HCT116 (cell line): ENCODE measurements at regions not wholly inside any gene's neighbourhood (a gene's known extent, or its start where the extent isn't known, plus 50 kb on each side); places are given as distances from the start of the nearest gene placed in this dataset.

Experiments used
- ATAC-seq: fragments of 200-7000 bp; cut with Tn5 transposase; 2 replicates; pipeline ENCODE4 v1.9.1; 2020; ENCODE audit warnings: mild to moderate bottlenecking, moderate library complexity
- BruUV-seq: library from RNA; stranded (reverse); fragments of 400-500 nt; replicated peaks from 2 replicates; lab custom pipeline; 2021; lab: Mats Ljungman, UMichigan
- CTCF ChIA-PET: fragments of 300-600 bp; sonication (Branson Sonifier 250); formaldehyde crosslinking; loops from one replicate; lab custom pipeline; 2021; ENCODE audit warnings: antibody characterized with exemption; lab: Charles Lee
- POLR2A ChIA-PET: fragments of 300-600, 350-600 bp; sonication (Branson Sonifier 250); formaldehyde crosslinking; loops from one replicate; lab custom pipeline; 2021; ENCODE audit warnings: antibody characterized with exemption; lab: Charles Lee
- RAD21 ChIA-PET, 2 experiments: fragments of 300-600 bp; sonication (Branson Sonifier 250); formaldehyde crosslinking; loops; one replicate each; lab custom pipeline; 2023; ENCODE audit warnings: low total read pairs in 2 of 2; ENCODE audit not compliant: uncharacterized antibody in 2 of 2, unreplicated experiment in 2 of 2, low non-redundant PET in 1 of 2; lab: Charles Lee
- DNase-seq: peaks from one replicate; pipeline ENCODE4 v3.0.0-alpha.2; 2010; ENCODE audit warnings: low read depth, low spot score
- H2AFZ ChIP-seq: fragments of 200-600 bp; shearing (Covaris generic), sonication (generic); 2 replicates; pipeline ENCODE4 v1.6.1; 2017; ENCODE audit warnings: low read depth, mixed run types, mixed read lengths, antibody characterized with exemption, low read length; ENCODE audit not compliant: poor library complexity, severe bottlenecking
- H3K27ac ChIP-seq: 2 replicates; pipeline ENCODE4 v1.5.1; 2012; ENCODE audit warnings: low read depth, low read length
- H3K27me3 ChIP-seq: fragments of 200-600 bp; sonication (generic); 2 replicates; pipeline ENCODE4 v1.6.1; 2016; ENCODE audit warnings: mixed run types, low read length, mixed read lengths; ENCODE audit not compliant: insufficient read depth
- H3K36me3 ChIP-seq, 2 experiments: fragments of 200-500 bp in 1 of 2; fragments of 200-600 bp in 1 of 2; sonication (Bioruptor generic) in 1 of 2; sonication (generic) in 1 of 2; 2 replicates each; pipeline versions ENCODE4 v1.5.1 to v1.6.1; 2014 to 2016; ENCODE audit warnings: low read length in 2 of 2, inconsistent platforms in 1 of 2, mixed read lengths in 1 of 2, mixed run types in 1 of 2; ENCODE audit not compliant: insufficient read depth in 2 of 2, control insufficient read depth in 1 of 2
- H3K4me1 ChIP-seq, 2 experiments: fragments of 200-600 bp in 1 of 2; sonication (generic) in 1 of 2; 2 replicates each; pipeline versions ENCODE4 v1.5.1 to v1.6.1; 2012 to 2017; ENCODE audit warnings: low read length in 2 of 2, inconsistent platforms in 1 of 2, mild to moderate bottlenecking in 1 of 2, mixed read lengths in 1 of 2, mixed run types in 1 of 2, moderate library complexity in 1 of 2; ENCODE audit not compliant: insufficient read depth in 2 of 2, control insufficient read depth in 1 of 2
- H3K4me2 ChIP-seq: fragments of 200-600 bp; sonication (generic); 2 replicates; pipeline ENCODE4 v1.6.1; 2017; ENCODE audit warnings: mixed run types, low read length, mixed read lengths
- H3K4me3 ChIP-seq, 2 experiments: fragments of 200-600 bp in 1 of 2; sonication (generic) in 1 of 2; replicated peaks in 1 of 2; 2 replicates each; pipeline ENCODE4 v1.5.1; 2011 to 2016; ENCODE audit warnings: low read length in 2 of 2, control low read depth in 1 of 2, low read depth in 1 of 2, mild to moderate bottlenecking in 1 of 2, mixed read lengths in 1 of 2, mixed run types in 1 of 2
- H3K79me2 ChIP-seq: fragments of 200-600 bp; sonication (generic); 2 replicates; pipeline ENCODE4 v1.6.1; 2017; ENCODE audit warnings: mild to moderate bottlenecking, mixed run types, low read length, moderate library complexity, mixed read lengths; ENCODE audit not compliant: insufficient read depth
- H3K9ac ChIP-seq: fragments of 200-600 bp; sonication (generic); 2 replicates; pipeline ENCODE4 v1.6.1; 2016; ENCODE audit warnings: low read length, mixed read lengths
- H3K9me2 ChIP-seq: fragments of 200-600 bp; sonication (generic), shearing (Covaris generic); 2 replicates; pipeline ENCODE4 v1.6.1; 2017; ENCODE audit warnings: mixed run types, mild to moderate bottlenecking, moderate library complexity; ENCODE audit not compliant: insufficient read depth
- H3K9me3 ChIP-seq, 2 experiments: fragments of 200-500 bp in 1 of 2; fragments of 200-600 bp in 1 of 2; sonication (Bioruptor generic) in 1 of 2; sonication (generic) in 1 of 2; 2 replicates each; pipeline ENCODE4 v1.6.1; 2014 to 2017; ENCODE audit warnings: low read length in 2 of 2, mixed read lengths in 2 of 2, inconsistent platforms in 1 of 2, low read depth in 1 of 2, mild to moderate bottlenecking in 1 of 2, mixed run types in 1 of 2, moderate library complexity in 1 of 2; ENCODE audit not compliant: control insufficient read depth in 1 of 2, insufficient read depth in 1 of 2
- H4K20me1 ChIP-seq: fragments of 200-600 bp; sonication (generic), shearing (Covaris generic); 2 replicates; pipeline ENCODE4 v1.6.1; 2017; ENCODE audit warnings: mixed run types, mild to moderate bottlenecking, moderate library complexity; ENCODE audit not compliant: insufficient read depth
- EZH2 ChIP-seq: fragments of 200-600 bp; sonication (generic); IDR thresholded peaks from 2 replicates; pipeline ENCODE4 v1.6.1; 2017; ENCODE audit warnings: antibody characterized with exemption, mixed run types
- EZH2phosphoT487 ChIP-seq: fragments of 200-600 bp; IDR thresholded peaks from 2 replicates; pipeline ENCODE4 v1.6.1; 2018; ENCODE audit warnings: antibody characterized with exemption, borderline replicate concordance
- FOSL1 ChIP-seq: IDR thresholded peaks from 2 replicates; pipeline ENCODE4 v1.6.1; 2012; ENCODE audit warnings: low read depth
- TCF7L2 ChIP-seq: IDR thresholded peaks from 2 replicates; pipeline ENCODE4 v1.7.0; 2011; ENCODE audit warnings: borderline replicate concordance, inconsistent platforms; ENCODE audit not compliant: insufficient read depth, insufficient read length; ENCODE audit errors: extremely low read depth
- YY1 ChIP-seq: IDR thresholded peaks from 2 replicates; pipeline ENCODE4 v1.6.1; 2011; ENCODE audit warnings: low read length, low read depth, moderate library complexity, mild to moderate bottlenecking; ENCODE audit not compliant: insufficient replicate concordance; ENCODE audit errors: extremely low read depth
- ZFX ChIP-seq: fragments of 450-650 bp; IDR thresholded peaks from 2 replicates; pipeline ENCODE4 v1.6.1; 2017
- ZNF274 ChIP-seq: fragments of 200-500 bp; sonication (Bioruptor generic); IDR thresholded peaks from 2 replicates; pipeline ENCODE4 v1.6.1; 2014; ENCODE audit warnings: mild to moderate bottlenecking, low read depth, low read length, inconsistent platforms
- intact Hi-C: fragments of 100-400 bp; cut with micrococcal nuclease; formaldehyde crosslinking; loops from 2 replicates; pipeline ENCODE4 v1.10.0; 2022
- TF ChIP-seq, protein P1 (sequence below): IDR thresholded peaks from 2 replicates; pipeline ENCODE4 v1.6.1; 2012
- TF ChIP-seq, protein P2 (sequence below), 3 experiments: fragments of 200-600 bp in 1 of 3; sonication (generic) in 1 of 3; IDR thresholded peaks in 2 of 3; conservative IDR thresholded peaks in 1 of 3; 2 replicates each; pipeline ENCODE4 v1.5.1; 2012 to 2017; ENCODE audit warnings: low read depth in 2 of 3, low read length in 2 of 3, antibody characterized with exemption in 1 of 3, borderline replicate concordance in 1 of 3, control low read depth in 1 of 3, mild to moderate bottlenecking in 1 of 3, mixed read lengths in 1 of 3, mixed run types in 1 of 3, moderate library complexity in 1 of 3; ENCODE audit not compliant: insufficient read depth in 1 of 3
- TF ChIP-seq, protein P3 (sequence below): IDR thresholded peaks from 2 replicates; pipeline ENCODE4 v1.6.1; 2011; ENCODE audit warnings: mild to moderate bottlenecking, low read length, moderate library complexity; ENCODE audit not compliant: insufficient replicate concordance; ENCODE audit errors: extremely low read depth

DNA sequence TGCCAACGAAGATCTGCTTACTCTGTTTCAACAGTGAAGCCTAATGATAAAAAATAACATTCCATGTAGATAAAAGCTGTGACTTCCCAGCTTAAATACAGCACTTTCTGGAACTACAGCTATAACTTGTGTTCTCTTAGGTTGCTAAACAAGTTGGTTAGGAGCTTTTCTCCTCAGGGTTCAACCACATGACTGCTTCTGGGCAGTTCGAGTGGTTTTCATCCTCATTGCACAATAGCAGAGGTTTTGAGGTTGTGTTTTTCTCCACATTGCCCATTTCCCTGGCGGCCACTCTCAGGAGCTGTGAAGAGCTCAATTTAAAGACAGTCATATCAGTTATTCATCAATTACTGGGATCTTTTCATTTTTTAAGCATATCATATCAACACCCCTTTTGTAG lies 102.2 kb upstream of the CYP1B1 start:
- ATAC-seq, result no peak
- H2AFZ ChIP-seq, result no peak overlapping the region
- no peaks in the 10 kb centered on the region for H3K79me2 ChIP-seq
- ChIA-PET POLR2A (no interaction called here), CTCF (no interaction called here), RAD21 (no interaction called here)
- no peaks in the 10 kb centered on the region for H3K9me2 ChIP-seq
- H3K4me1 ChIP-seq, result peaks cover 0 to 7% of the 10 kb centered on the region in 2 experiments; a peak in 1 of 4 replicates
- no peak overlapping the region for H3K27ac ChIP-seq
- intact Hi-C loops, result no loop called here
- no peak overlapping the region for H3K4me2 ChIP-seq
- no peak overlapping the region for H3K4me3 ChIP-seq
- H3K36me3 ChIP-seq, result no peaks in the 10 kb centered on the region
- BruUV-seq, result no TSS peak
- DNase-seq, result no peak
- H3K9ac ChIP-seq, result no peak overlapping the region
- H4K20me1 ChIP-seq, result no peaks in the 10 kb centered on the region
- TF ChIP-seq FOSL1 (no peak), EZH2 (no peak)
- no peaks in the 10 kb centered on the region for H3K9me3 ChIP-seq
- no peaks in the 10 kb centered on the region for H3K27me3 ChIP-seq

DNA sequence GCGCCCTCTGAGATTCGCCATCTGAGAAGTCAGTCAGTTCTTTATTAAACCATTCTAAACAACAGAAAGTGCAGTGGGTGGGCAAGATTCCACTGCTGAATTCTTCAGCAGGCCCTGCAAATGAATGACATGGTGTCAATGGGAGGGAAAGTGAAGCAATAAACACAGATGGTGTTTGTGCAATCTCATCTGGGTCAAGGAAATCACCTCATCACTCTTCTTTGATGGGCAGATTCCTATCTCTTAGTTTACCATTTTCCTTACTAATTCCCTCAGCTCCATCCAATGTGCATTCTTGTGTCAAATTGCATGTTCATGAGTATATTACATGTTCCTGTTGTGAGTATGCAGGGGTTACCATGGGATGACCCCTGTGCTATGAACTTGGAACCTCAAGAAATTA lies 100.7 kb upstream of the CYP1B1 start:
- TF ChIP-seq YY1 (no peak), ZFX (no peak), EZH2phosphoT487 (no peak), TCF7L2 (no peak), ZNF274 (no peak)
- TF ChIP-seq, protein P1, sequence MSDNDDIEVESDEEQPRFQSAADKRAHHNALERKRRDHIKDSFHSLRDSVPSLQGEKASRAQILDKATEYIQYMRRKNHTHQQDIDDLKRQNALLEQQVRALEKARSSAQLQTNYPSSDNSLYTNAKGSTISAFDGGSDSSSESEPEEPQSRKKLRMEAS, result no peak
- TF ChIP-seq, protein P2, sequence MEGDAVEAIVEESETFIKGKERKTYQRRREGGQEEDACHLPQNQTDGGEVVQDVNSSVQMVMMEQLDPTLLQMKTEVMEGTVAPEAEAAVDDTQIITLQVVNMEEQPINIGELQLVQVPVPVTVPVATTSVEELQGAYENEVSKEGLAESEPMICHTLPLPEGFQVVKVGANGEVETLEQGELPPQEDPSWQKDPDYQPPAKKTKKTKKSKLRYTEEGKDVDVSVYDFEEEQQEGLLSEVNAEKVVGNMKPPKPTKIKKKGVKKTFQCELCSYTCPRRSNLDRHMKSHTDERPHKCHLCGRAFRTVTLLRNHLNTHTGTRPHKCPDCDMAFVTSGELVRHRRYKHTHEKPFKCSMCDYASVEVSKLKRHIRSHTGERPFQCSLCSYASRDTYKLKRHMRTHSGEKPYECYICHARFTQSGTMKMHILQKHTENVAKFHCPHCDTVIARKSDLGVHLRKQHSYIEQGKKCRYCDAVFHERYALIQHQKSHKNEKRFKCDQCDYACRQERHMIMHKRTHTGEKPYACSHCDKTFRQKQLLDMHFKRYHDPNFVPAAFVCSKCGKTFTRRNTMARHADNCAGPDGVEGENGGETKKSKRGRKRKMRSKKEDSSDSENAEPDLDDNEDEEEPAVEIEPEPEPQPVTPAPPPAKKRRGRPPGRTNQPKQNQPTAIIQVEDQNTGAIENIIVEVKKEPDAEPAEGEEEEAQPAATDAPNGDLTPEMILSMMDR (IDR thresholded peaks at IDR 0.05 in 2 of 3, conservative IDR thresholded peaks at IDR 0.05 in 1 of 3; ENCODE audit: borderline replicate concordance in 1 of 3, insufficient read depth in 1 of 3, low read depth in 2 of 3, low read length in 2 of 3), result no peak
- TF ChIP-seq, protein P3, sequence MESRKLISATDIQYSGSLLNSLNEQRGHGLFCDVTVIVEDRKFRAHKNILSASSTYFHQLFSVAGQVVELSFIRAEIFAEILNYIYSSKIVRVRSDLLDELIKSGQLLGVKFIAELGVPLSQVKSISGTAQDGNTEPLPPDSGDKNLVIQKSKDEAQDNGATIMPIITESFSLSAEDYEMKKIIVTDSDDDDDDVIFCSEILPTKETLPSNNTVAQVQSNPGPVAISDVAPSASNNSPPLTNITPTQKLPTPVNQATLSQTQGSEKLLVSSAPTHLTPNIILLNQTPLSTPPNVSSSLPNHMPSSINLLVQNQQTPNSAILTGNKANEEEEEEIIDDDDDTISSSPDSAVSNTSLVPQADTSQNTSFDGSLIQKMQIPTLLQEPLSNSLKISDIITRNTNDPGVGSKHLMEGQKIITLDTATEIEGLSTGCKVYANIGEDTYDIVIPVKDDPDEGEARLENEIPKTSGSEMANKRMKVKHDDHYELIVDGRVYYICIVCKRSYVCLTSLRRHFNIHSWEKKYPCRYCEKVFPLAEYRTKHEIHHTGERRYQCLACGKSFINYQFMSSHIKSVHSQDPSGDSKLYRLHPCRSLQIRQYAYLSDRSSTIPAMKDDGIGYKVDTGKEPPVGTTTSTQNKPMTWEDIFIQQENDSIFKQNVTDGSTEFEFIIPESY, result no peak
- ATAC-seq, result no peak
- Histone ChIP-seq H4K20me1 (no peaks in the 10 kb centered on the region), H3K4me3 (no peak overlapping the region), H3K9me2 (no peaks in the 10 kb centered on the region), H2AFZ (no peak overlapping the region), H3K79me2 (no peaks in the 10 kb centered on the region), H3K27ac (no peak overlapping the region), H3K4me1 (peaks cover 0 to 7% of the 10 kb centered on the region in 2 experiments; a peak in 1 of 4 replicates), H3K4me2 (no peak overlapping the region), H3K9ac (no peak overlapping the region), H3K9me3 (no peaks in the 10 kb centered on the region), H3K27me3 (no peaks in the 10 kb centered on the region), H3K36me3 (no peaks in the 10 kb centered on the region)
- DNase-seq, result no peak
- BruUV-seq, result no TSS peak
- RAD21 ChIA-PET, result no interaction called here
- intact Hi-C loops, result no loop called here
- CTCF ChIA-PET, result no interaction called here
- POLR2A ChIA-PET, result no interaction called here
